Loucy (cell line): ENCODE measurements at regions not wholly inside any gene's neighbourhood (a gene's known extent, or its start where the extent isn't known, plus 50 kb on each side); places are given as distances from the start of the nearest gene placed in this dataset.

ENCODE experiments used
- H2AFZ ChIP-seq: fragments of 200-600 bp; sonication (generic); 2 replicates; pipeline ENCODE4 v1.6.0; 2016; ENCODE audit warnings: antibody characterized with exemption, mild to moderate bottlenecking, low read length, moderate library complexity
- H3F3A ChIP-seq: fragments of 200-600 bp; 2 replicates; pipeline ENCODE4 v1.6.0; 2016; ENCODE audit warnings: antibody characterized with exemption, low read depth, mild to moderate bottlenecking
- H3K27me3 ChIP-seq: fragments of 200-600 bp; sonication (generic); 2 replicates; pipeline ENCODE4 v1.6.1; 2014; ENCODE audit warnings: low read length, mild to moderate bottlenecking; ENCODE audit not compliant: insufficient read depth, poor library complexity, severe bottlenecking
- H3K36me3 ChIP-seq: fragments of 200-600 bp; sonication (generic); 2 replicates; pipeline ENCODE4 v1.6.1; 2016; ENCODE audit warnings: low read length; ENCODE audit not compliant: insufficient read depth
- H3K4me1 ChIP-seq: fragments of 200-600 bp; sonication (generic); 2 replicates; pipeline ENCODE4 v1.5.1; 2014; ENCODE audit warnings: low read length, mild to moderate bottlenecking; ENCODE audit not compliant: insufficient read depth, poor library complexity, severe bottlenecking
- H3K4me2 ChIP-seq: fragments of 200-600 bp; sonication (generic); 2 replicates; pipeline ENCODE4 v1.6.0; 2014; ENCODE audit warnings: antibody characterized with exemption, low read length, low read depth, mild to moderate bottlenecking; ENCODE audit not compliant: poor library complexity, severe bottlenecking
- H3K4me3 ChIP-seq: fragments of 200-600 bp; sonication (generic); 2 replicates; pipeline ENCODE4 v1.5.1; 2014; ENCODE audit warnings: low read length, mild to moderate bottlenecking, mixed read lengths; ENCODE audit not compliant: poor library complexity, severe bottlenecking
- H3K79me2 ChIP-seq: fragments of 200-600 bp; sonication (generic); 2 replicates; pipeline ENCODE4 v1.6.1; 2014; ENCODE audit warnings: low read length; ENCODE audit not compliant: insufficient read depth
- H3K9ac ChIP-seq: fragments of 200-600 bp; sonication (generic); 2 replicates; pipeline ENCODE4 v1.6.0; 2014; ENCODE audit warnings: mild to moderate bottlenecking, low read depth, low read length, moderate library complexity; ENCODE audit not compliant: poor library complexity, severe bottlenecking
- H3K9me2 ChIP-seq: fragments of 200-600 bp; sonication (generic); replicated peaks from 2 replicates; pipeline ENCODE4 v1.6.1; 2016; ENCODE audit warnings: low read depth, low read length, mixed read lengths
- H3K9me3 ChIP-seq: fragments of 200-600 bp; sonication (generic); 2 replicates; pipeline ENCODE4 v1.6.1; 2014; ENCODE audit warnings: mild to moderate bottlenecking, antibody characterized with exemption, low read length, low read depth; ENCODE audit not compliant: insufficient read depth
- H4K20me1 ChIP-seq: fragments of 200-600 bp; sonication (generic); 2 replicates; pipeline ENCODE4 v1.6.0; 2014; ENCODE audit warnings: antibody characterized with exemption, low read length, mild to moderate bottlenecking; ENCODE audit not compliant: insufficient read depth, poor library complexity, severe bottlenecking
- CTCF ChIP-seq: fragments of 200-600 bp; sonication (generic); conservative IDR thresholded peaks from 2 replicates; pipeline ENCODE4 v1.5.1; 2014; ENCODE audit warnings: mild to moderate bottlenecking, antibody characterized with exemption, low read length
- EZH2phosphoT487 ChIP-seq: fragments of 200-600 bp; IDR thresholded peaks from 2 replicates; pipeline ENCODE4 v1.6.1; 2018; ENCODE audit warnings: antibody characterized with exemption, mild to moderate bottlenecking, moderate library complexity, borderline replicate concordance

- Histone ChIP-seq H3F3A (no peaks in the 10 kb centered on the region), H3K4me3 (no peak overlapping the region), H3K9ac (no peak overlapping the region), H3K79me2 (no peaks in the 10 kb centered on the region), H3K4me2 (no peak overlapping the region), H2AFZ (no peak overlapping the region), H3K36me3 (no peaks in the 10 kb centered on the region), H3K4me1 (no peaks in the 10 kb centered on the region), H3K9me3 (no peaks in the 10 kb centered on the region), H3K27me3 (no peaks in the 10 kb centered on the region), H4K20me1 (no peaks in the 10 kb centered on the region), H3K9me2 (no peaks in the 10 kb centered on the region)
- TF ChIP-seq EZH2phosphoT487: no peak
- TF ChIP-seq CTCF: no peak
Observed at GRCh38 chr2:51401546-51401945, 369.6 kb upstream of the NRXN1 start.

GRCh38 chr2:51387235-51387634, 355.3 kb upstream of the NRXN1 start:
- no peaks in the 10 kb centered on the region for H3K9me2 ChIP-seq
- H3K27me3 ChIP-seq: no peaks in the 10 kb centered on the region
- H3K36me3 ChIP-seq: no peaks in the 10 kb centered on the region
- no peak overlapping the region for H2AFZ ChIP-seq
- H3K4me1 ChIP-seq: no peaks in the 10 kb centered on the region
- no peak overlapping the region for H3K4me3 ChIP-seq
- H3K79me2 ChIP-seq: no peaks in the 10 kb centered on the region
- no peak overlapping the region for H3K9ac ChIP-seq
- H3K4me2 ChIP-seq: no peak overlapping the region
- H3K9me3 ChIP-seq: no peaks in the 10 kb centered on the region; the same call in 1 of the 2 replicates
- H3F3A ChIP-seq: no peaks in the 10 kb centered on the region
- TF ChIP-seq EZH2phosphoT487: no peak
- no peak for TF ChIP-seq CTCF
- H4K20me1 ChIP-seq: no peaks in the 10 kb centered on the region

- Histone ChIP-seq H3K9me3 (no peaks in the 10 kb centered on the region), H3K4me2 (no peak overlapping the region), H3F3A (no peaks in the 10 kb centered on the region), H3K4me1 (no peaks in the 10 kb centered on the region), H2AFZ (no peak overlapping the region), H3K9me2 (no peaks in the 10 kb centered on the region), H3K79me2 (no peaks in the 10 kb centered on the region), H3K27me3 (no peaks in the 10 kb centered on the region), H3K4me3 (no peak overlapping the region), H4K20me1 (no peaks in the 10 kb centered on the region), H3K9ac (no peak overlapping the region), H3K36me3 (no peaks in the 10 kb centered on the region)
- TF ChIP-seq CTCF: no peak
- no peak for TF ChIP-seq EZH2phosphoT487
Observed at GRCh38 chr2:51379997-51380396, 348.1 kb upstream of the NRXN1 start.
